ENCODE measurements at regions not wholly inside any gene's neighbourhood (a gene's known extent, or its start where the extent isn't known, plus 50 kb on each side); places are given as distances from the start of the nearest gene placed in this dataset.

GRCh38 chr3:107436029-107436428, 58.8 kb downstream of the CCDC54 start:
- Histone ChIP-seq H3K79me2 (ENCODE audit: insufficient read depth) (no peaks in the 10 kb centered on the region), H3K27me3 (ENCODE audit: insufficient read depth) (no peaks in the 10 kb centered on the region), H3K4me1 (ENCODE audit: control insufficient read depth in 1 of 2, insufficient read depth in 2 of 2, low read depth in 1 of 2, low read length in 1 of 2) (peaks cover 5 to 7% of the 10 kb centered on the region in 2 experiments; a peak in 3 of 4 replicates), H4K20me1 (ENCODE audit: insufficient read depth) (no peaks in the 10 kb centered on the region), H2AFZ (ENCODE audit: low read depth) (no peak overlapping the region), H3K9me3 (no peaks in the 10 kb centered on the region), H3K27ac (ENCODE audit: low read depth in 2 of 2, low read length in 1 of 2) (no peak overlapping the region), H3K9me2 (no peaks in the 10 kb centered on the region), H3F3A (replicated peaks; ENCODE audit: insufficient read depth) (no peaks in the 10 kb centered on the region), H3K9ac (no peak overlapping the region), H3K4me2 (no peak overlapping the region), H3K36me3 (replicated peaks in 1 of 2; ENCODE audit: control insufficient read depth in 1 of 2, insufficient read depth in 2 of 2, low read length in 1 of 2) (no peaks in the 10 kb centered on the region), H3K4me3 (ENCODE audit: low read depth in 2 of 2, low read length in 1 of 2) (no peak overlapping the region)
- ChIA-PET CTCF (interaction anchor here (1.9 kb wide), 1 partner anchor 15 kb away, joined by 6 read pairs; no protein-coding TSS in a partner anchor), POLR2A (no interaction called here)
- TF ChIP-seq MXI1 (IDR thresholded peaks at IDR 0.05; ENCODE audit: low read depth, low read length) (no peak), POLR2AphosphoS5 (IDR thresholded peaks at IDR 0.05; ENCODE audit: low read depth, low read length) (no peak), EZH2phosphoT487 (IDR thresholded peaks at IDR 0.05; ENCODE audit: borderline replicate concordance, low read depth) (no peak), TCF12 (IDR thresholded peaks at IDR 0.05) (no peak), PBX3 (IDR thresholded peaks at IDR 0.05) (no peak), FOXM1 (IDR thresholded peaks at IDR 0.05; ENCODE audit: low read depth) (no peak), USF2 (IDR thresholded peaks at IDR 0.05; ENCODE audit: borderline replicate concordance, low read depth, low read length) (no peak), TAF1 (IDR thresholded peaks at IDR 0.05; ENCODE audit: borderline replicate concordance, low read depth, low read length) (no peak), YY1 (IDR thresholded peaks at IDR 0.05; ENCODE audit: low read depth) (no peak), MEF2A (IDR thresholded peaks at IDR 0.05; ENCODE audit: borderline replicate concordance, low read depth) (no peak), RAD21 (IDR thresholded peaks at IDR 0.05; ENCODE audit: low read length) (no peak), SMC3 (IDR thresholded peaks at IDR 0.05; ENCODE audit: low read depth, low read length) (no peak), SIN3A (IDR thresholded peaks at IDR 0.05; ENCODE audit: borderline replicate concordance, low read depth, low read length) (no peak)
- TF ChIP-seq, protein P1, sequence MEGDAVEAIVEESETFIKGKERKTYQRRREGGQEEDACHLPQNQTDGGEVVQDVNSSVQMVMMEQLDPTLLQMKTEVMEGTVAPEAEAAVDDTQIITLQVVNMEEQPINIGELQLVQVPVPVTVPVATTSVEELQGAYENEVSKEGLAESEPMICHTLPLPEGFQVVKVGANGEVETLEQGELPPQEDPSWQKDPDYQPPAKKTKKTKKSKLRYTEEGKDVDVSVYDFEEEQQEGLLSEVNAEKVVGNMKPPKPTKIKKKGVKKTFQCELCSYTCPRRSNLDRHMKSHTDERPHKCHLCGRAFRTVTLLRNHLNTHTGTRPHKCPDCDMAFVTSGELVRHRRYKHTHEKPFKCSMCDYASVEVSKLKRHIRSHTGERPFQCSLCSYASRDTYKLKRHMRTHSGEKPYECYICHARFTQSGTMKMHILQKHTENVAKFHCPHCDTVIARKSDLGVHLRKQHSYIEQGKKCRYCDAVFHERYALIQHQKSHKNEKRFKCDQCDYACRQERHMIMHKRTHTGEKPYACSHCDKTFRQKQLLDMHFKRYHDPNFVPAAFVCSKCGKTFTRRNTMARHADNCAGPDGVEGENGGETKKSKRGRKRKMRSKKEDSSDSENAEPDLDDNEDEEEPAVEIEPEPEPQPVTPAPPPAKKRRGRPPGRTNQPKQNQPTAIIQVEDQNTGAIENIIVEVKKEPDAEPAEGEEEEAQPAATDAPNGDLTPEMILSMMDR (IDR thresholded peaks at IDR 0.05): no peak
- DNase-seq: no peak

DNA sequence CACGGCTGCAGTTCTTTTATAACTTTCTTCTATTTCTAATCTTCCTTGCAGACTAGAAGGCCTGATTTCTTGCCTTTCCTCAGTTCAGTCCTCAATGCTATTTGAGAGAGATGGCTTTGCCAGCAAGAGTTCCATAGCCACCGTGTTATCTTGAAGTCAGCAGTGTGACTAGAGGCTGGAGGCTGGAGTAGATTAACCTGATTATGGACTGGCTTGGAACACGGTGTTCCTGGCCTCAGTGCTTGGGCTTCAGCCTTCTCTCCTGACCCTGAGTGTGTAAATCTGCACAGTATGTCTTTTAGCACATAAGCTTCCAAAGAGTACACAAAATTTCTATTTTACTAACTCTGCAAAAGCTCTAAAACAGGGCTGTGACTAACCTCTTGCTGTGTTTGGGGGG, 61.4 kb downstream of the CCDC54 start:
- no peaks in the 10 kb centered on the region for H3K27me3 ChIP-seq (ENCODE audit: insufficient read depth)
- CTCF ChIA-PET: no interaction called here
- WGBS (ENCODE audit: low lambda C conversion rate): 43% methylated on average over 3 of the region's 3 CpGs

More for the DNA sequence above, 61.4 kb downstream of the CCDC54 start:
- Histone ChIP-seq H3K4me1 (ENCODE audit: control insufficient read depth in 1 of 2, insufficient read depth in 2 of 2, low read depth in 1 of 2, low read length in 1 of 2) (no peaks in the 10 kb centered on the region; a peak in 1 of 4 replicates), H3K79me2 (ENCODE audit: insufficient read depth) (no peaks in the 10 kb centered on the region), H3K27ac (ENCODE audit: low read depth in 2 of 2, low read length in 1 of 2) (no peak overlapping the region), H3K9me3 (no peaks in the 10 kb centered on the region), H2AFZ (ENCODE audit: low read depth) (no peak overlapping the region; the same call in 1 of the 2 replicates), H3K9me2 (no peaks in the 10 kb centered on the region), H3K36me3 (replicated peaks in 1 of 2; ENCODE audit: control insufficient read depth in 1 of 2, insufficient read depth in 2 of 2, low read length in 1 of 2) (no peaks in the 10 kb centered on the region), H3F3A (replicated peaks; ENCODE audit: insufficient read depth) (no peaks in the 10 kb centered on the region), H3K4me3 (ENCODE audit: low read depth in 2 of 2, low read length in 1 of 2) (no peak overlapping the region), H4K20me1 (ENCODE audit: insufficient read depth) (no peaks in the 10 kb centered on the region), H3K9ac (no peak overlapping the region), H3K4me2 (no peak overlapping the region)
- POLR2A ChIA-PET: no interaction called here
- DNase-seq: no peak
- TF ChIP-seq SIN3A (IDR thresholded peaks at IDR 0.05; ENCODE audit: borderline replicate concordance, low read depth, low read length) (no peak), FOXJ3 (CRISPR knock-in tag; IDR thresholded peaks at IDR 0.05) (no peak), PBX3 (IDR thresholded peaks at IDR 0.05) (no peak), GABPA (IDR thresholded peaks at IDR 0.05; ENCODE audit: low read depth) (no peak), POLR2AphosphoS5 (IDR thresholded peaks at IDR 0.05; ENCODE audit: low read depth, low read length) (no peak)

All from SK-N-SH (cell line).